ENCODE measurements at regions not wholly inside any gene's neighbourhood (a gene's known extent, or its start where the extent isn't known, plus 50 kb on each side); places are given as distances from the start of the nearest gene placed in this dataset.
"Not testable (repeated sequence)": the region's sequence is repeated elsewhere in the genome, so short reads cannot be mapped to it uniquely, and the experiment has no call there.

DNA sequence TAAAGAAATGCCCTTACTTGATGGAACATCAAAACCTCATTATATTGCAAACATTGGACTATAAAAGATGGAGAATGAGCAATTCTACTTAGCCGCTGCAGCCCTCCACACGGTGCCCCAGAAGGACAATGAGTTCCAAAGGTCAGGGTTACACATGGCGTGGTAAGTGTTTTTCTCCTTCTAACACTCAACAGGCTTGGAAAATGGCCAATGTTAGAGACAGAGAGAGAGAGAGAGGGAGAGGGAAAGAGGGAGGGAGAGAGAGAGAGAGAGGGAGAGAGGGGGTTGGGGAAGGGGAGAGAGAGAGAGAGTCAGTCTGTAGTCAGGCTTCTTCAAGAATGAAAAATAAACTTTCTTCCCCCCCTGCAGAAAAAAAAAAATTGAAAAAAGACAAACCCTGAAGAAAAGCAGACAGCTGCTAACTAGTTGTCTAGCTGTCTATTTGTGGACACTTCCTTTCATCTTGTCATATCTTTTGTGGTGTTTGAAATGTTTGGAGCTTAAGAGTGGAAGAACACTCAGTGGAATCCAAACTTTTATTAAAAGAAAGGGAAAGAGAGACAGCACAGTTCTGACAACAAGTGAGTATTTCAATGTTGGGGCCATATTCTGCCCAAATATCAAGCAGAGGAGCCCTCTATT, 324.8 kb downstream of the TMEM38B start:
- Histone ChIP-seq H3K9me3 (no peaks in the 10 kb centered on the region), H3K36me3 (no peaks in the 10 kb centered on the region)
- TF ChIP-seq, protein P1, sequence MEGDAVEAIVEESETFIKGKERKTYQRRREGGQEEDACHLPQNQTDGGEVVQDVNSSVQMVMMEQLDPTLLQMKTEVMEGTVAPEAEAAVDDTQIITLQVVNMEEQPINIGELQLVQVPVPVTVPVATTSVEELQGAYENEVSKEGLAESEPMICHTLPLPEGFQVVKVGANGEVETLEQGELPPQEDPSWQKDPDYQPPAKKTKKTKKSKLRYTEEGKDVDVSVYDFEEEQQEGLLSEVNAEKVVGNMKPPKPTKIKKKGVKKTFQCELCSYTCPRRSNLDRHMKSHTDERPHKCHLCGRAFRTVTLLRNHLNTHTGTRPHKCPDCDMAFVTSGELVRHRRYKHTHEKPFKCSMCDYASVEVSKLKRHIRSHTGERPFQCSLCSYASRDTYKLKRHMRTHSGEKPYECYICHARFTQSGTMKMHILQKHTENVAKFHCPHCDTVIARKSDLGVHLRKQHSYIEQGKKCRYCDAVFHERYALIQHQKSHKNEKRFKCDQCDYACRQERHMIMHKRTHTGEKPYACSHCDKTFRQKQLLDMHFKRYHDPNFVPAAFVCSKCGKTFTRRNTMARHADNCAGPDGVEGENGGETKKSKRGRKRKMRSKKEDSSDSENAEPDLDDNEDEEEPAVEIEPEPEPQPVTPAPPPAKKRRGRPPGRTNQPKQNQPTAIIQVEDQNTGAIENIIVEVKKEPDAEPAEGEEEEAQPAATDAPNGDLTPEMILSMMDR (IDR thresholded peaks at IDR 0.05): no peak
- no peak for TF ChIP-seq POLR2A (IDR thresholded peaks at IDR 0.05)

DNA sequence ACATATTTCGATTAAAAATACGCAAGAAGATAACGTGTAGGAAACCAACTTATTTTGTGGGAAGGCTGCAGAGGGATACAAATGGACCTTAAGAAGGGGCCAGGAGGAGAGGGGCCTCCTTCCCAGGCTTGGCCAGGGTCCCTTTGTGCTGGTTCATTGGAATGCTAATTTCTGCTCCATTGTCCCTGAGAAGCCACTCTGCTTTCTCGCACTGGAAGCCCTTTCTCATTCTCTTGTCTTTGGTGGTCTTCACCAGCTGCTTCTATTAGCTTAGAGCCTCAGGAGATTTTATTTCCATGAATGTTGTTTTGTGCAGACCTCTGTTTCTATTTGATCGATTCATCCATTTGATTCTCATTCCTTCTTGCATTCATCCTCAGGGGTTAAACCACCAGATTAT, 325.4 kb downstream of the TMEM38B start:
- H3K36me3 ChIP-seq: no peaks in the 10 kb centered on the region
- no peaks in the 10 kb centered on the region for H3K9me3 ChIP-seq
- DNase-seq: no peak
- H3K4me3 ChIP-seq: no peak overlapping the region
- H3K27ac ChIP-seq: no peak overlapping the region
- H3K27me3 ChIP-seq: no peaks in the 10 kb centered on the region
- H3K4me1 ChIP-seq: no peaks in the 10 kb centered on the region
- no peak for TF ChIP-seq POLR2A (IDR thresholded peaks at IDR 0.05)
- TF ChIP-seq, protein P1 (IDR thresholded peaks at IDR 0.05): no peak

More for the DNA sequence above, 324.8 kb downstream of the TMEM38B start:
- no peak for DNase-seq
- H3K4me1 ChIP-seq: no peaks in the 10 kb centered on the region
- H3K4me3 ChIP-seq: no peak overlapping the region
- no peaks in the 10 kb centered on the region for H3K27me3 ChIP-seq
- H3K27ac ChIP-seq: no peak overlapping the region

DNA sequence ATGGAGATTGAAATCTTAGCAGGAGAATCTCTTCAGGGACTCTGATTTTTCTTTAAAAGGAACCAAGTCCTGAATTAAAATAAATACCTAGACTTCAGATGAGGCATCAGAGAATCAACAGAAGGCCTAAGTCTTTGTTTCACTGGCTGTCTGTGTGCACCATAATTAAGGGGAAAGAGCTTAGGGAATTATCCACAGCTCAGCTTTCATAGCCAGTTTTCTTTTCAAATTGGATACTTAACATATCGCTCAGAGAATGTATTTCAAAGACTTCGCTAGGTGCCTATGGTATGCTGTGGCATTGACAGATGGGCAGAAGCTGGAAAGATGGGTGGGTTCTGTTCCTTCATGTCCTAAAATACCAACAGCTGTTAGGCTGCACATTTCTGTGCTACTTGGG, 325.8 kb downstream of the TMEM38B start:
- TF ChIP-seq, protein P1 (IDR thresholded peaks at IDR 0.05): no peak
- no peak for TF ChIP-seq POLR2A (IDR thresholded peaks at IDR 0.05)
- H3K27ac ChIP-seq: no peak overlapping the region
- no peaks in the 10 kb centered on the region for H3K9me3 ChIP-seq
- H3K27me3 ChIP-seq: no peaks in the 10 kb centered on the region
- H3K4me1 ChIP-seq: no peaks in the 10 kb centered on the region
- DNase-seq: no peak
- no peak overlapping the region for H3K4me3 ChIP-seq
- H3K36me3 ChIP-seq: no peaks in the 10 kb centered on the region

DNA sequence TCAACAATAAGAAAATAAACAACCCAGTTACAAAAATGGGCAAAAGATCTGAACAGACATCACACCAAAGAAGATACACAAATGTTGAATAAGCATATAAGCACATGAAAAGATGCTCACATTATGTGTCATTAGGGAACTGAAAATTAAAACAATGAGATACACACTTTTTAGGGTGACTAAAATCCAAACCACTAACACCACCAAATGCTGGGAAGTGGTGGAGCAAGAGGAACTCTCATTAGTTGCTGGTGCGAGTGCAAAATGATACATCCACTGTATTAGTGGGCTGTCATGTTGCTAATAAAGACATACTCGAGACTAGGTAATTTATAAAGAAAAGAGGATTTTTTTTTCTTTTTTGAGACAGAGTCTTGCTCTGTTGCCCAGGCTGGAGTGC, 329.1 kb downstream of the TMEM38B start:
- H3K4me3 ChIP-seq: no peak overlapping the region
- H3K36me3 ChIP-seq: no peaks in the 10 kb centered on the region
- TF ChIP-seq, protein P1 (IDR thresholded peaks at IDR 0.05): no peak
- TF ChIP-seq POLR2A (IDR thresholded peaks at IDR 0.05): no peak
- no peaks in the 10 kb centered on the region for H3K9me3 ChIP-seq
- no peaks in the 10 kb centered on the region for H3K27me3 ChIP-seq
- no peak overlapping the region for H3K27ac ChIP-seq
- DNase-seq: no peak
- no peaks in the 10 kb centered on the region for H3K4me1 ChIP-seq

DNA sequence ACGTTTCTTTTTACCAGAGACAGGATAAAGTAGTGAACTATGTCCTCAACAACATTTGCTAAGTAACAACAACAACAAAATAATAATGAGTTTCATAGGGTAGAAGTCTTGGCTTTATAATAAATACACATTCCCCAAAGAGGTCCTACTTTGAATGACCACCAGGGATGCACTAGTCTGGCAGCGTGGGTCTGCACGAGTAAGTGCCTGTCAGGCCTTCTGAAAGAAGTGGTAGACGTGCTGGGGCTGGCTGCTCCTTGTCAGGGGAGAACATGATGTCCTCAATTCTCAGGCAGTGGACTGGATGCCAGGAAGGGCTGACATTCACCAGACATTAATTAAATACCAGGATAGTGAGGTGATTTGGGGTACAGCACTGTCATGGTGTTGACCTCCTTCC, 331.1 kb downstream of the TMEM38B start:
- Histone ChIP-seq H3K27ac (no peak overlapping the region), H3K27me3 (no peaks in the 10 kb centered on the region), H3K36me3 (no peaks in the 10 kb centered on the region), H3K4me1 (no peaks in the 10 kb centered on the region), H3K4me3 (no peak overlapping the region), H3K9me3 (no peaks in the 10 kb centered on the region)
- TF ChIP-seq POLR2A (IDR thresholded peaks at IDR 0.05): no peak
- TF ChIP-seq, protein P1 (IDR thresholded peaks at IDR 0.05): no peak
- DNase-seq: no peak

DNA sequence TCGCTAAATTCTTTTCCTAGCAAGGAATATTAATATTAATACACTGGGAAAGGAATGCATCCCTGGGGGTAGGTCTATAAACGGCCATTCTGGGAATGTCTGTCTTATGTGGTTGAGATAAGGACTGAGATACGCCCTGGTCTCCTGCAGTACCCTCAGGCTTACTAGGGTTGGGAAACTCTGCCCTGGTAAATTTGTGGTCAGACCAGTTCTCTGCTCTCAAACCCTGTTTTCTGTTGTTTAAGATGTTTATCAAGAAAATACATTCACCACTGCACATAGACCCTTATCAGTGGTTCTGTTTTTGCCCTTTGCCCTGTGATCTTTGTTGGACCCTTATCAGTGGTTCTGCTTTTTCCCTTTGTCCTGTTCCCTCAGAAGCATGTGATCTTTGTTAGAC, 335.8 kb downstream of the TMEM38B start:
- not testable (repeated sequence) for H3K27ac ChIP-seq, H3K9me3 ChIP-seq, H3K4me1 ChIP-seq, H3K27me3 ChIP-seq, H3K36me3 ChIP-seq, DNase-seq, H3K4me3 ChIP-seq

Measured in Peyer's patch (tissue), 4 donors.